ENCODE measurements at regions not wholly inside any gene's neighbourhood (a gene's known extent, or its start where the extent isn't known, plus 50 kb on each side); places are given as distances from the start of the nearest gene placed in this dataset.
"Not testable (repeated sequence)": the region's sequence is repeated elsewhere in the genome, so short reads cannot be mapped to it uniquely, and the experiment has no call there.

DNA sequence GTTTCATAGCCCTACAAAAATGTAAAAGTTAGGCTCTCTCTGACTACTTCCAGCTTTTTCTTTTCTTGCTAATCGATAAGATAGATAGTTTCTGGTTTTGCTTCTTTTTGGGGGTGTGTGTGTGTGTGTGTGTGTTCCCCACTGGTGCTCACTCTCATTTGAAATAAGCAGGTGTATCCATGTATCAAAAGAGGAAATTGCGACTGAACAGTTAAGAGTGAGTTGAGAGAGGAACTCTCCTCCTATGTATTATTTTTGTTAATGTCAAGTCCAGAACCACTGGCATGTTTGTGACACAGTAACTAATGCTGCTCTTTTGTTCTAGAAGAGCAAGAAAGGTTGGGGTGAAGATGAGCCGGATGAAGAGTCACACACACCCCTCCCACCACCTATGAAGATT lies 96.7 kb upstream of the UMPS start:
- DNase-seq (ENCODE audit: low read depth in 2 of 2) = no peak

DNA sequence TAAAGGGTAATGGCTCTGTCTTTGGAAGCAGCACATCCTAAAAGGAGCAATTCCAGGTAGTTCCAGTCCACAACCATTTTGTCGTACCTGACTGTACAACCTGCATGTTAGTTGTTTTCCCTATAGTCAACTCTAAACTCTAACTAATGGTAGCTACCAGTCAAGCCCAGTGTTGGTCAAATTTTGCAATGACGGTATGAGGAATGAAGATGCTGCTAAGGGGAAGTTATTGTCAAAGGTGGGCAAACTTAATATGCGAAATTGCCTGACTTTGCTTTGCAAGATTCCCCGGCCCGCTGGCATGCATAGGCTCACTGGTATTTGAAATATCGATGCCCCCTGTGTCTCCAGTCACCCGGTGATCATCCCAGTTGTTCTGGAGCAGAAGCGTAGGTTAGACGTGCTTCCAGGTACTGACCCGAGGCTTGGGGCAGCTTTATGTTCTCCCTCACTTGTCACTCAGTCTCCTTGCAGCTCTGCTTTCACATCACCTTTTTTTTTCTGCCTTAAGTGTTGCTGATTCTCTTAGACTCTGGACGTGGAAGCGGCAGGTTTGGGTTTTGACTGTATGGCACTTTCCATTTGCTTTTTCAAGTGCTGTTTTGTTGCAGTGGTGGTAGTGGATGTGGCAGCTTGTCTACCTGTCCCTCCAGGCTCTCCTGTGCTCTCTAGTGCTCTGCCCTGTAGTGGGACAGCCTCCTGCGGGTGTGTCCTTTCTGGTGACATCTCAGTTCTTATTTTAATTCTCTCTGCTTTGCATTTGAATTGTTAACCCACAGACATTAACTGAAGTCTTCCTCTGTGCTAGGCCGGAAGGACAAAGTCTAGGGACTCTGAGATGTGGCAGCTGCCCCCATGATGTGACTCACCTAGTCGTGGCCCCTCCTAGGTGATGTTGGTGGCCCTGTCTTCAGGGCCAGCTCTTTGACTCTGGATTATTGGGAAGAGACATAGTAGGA lies 95.8 kb upstream of the UMPS start:
- DNase-seq (ENCODE audit: low read depth in 2 of 2) = no peak

- DNase-seq (ENCODE audit: low read depth in 2 of 2) = no peak
These were observed 95.1 kb upstream of the UMPS start for GRCh38 chr3:124635169-124635539.

DNA sequence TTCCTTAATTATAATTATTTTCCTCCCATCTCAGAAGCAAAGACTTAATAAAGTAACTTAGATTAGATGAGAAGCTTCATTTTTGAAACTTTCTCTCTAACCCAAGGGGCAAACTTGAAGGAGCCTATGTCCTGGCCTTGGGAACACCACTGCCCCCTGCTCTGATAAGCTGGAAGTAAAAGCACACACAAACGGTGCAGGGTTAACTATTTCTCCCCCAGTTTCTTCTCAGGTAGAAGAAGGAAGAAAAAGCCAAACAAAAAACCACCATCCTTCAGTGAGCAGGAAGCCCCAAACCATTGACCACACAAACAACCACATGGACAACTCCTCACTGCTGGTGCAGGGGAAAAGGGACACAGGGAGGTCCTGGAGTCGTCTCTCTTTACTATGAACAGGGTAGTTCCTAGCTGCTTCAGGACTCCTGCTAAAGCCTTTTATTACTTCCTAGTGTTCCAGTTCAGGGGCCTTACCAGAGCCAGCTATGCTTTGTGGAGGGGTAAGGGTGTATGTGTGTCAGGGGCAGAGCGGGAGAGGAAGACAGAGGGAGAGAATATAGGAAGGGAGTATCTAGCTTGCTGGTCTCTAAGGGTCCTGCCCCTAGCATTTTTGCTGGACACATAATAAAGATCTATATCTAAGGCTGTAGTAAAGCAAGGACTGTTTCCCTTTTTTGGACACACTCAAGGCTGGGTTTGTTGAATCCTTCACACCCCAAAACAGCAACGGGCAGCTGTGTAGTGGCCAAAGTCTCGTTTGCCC lies 94.0 kb upstream of the UMPS start:
- DNase-seq (ENCODE audit: low read depth in 2 of 2) = no peak

DNA sequence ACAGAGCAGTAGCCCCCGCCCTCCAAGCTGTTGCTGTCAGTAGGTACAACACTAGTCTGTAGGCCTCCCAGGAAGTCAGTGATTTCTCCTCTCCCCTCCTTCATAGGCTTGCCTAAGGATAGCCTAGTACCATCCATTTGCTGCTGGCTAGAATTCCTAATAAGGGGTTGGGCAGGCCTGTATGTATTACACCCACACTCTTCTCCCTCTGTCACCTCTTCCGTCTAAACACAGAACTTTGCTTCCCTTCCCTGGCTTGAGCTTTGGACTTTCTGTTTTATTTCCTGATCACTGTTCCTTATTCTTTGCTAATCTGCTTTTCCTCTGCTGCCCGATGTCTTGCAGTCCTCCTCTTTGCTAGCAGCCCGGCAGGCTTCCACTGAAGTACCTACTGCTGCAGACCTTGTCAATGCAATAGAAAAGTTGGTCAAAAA lies 93.4 kb upstream of the UMPS start:
- DNase-seq (ENCODE audit: low read depth in 2 of 2) = no peak

- DNase-seq (ENCODE audit: low read depth in 2 of 2) = no peak
These were observed 90.6 kb upstream of the UMPS start for GRCh38 chr3:124639406-124640237.

DNA sequence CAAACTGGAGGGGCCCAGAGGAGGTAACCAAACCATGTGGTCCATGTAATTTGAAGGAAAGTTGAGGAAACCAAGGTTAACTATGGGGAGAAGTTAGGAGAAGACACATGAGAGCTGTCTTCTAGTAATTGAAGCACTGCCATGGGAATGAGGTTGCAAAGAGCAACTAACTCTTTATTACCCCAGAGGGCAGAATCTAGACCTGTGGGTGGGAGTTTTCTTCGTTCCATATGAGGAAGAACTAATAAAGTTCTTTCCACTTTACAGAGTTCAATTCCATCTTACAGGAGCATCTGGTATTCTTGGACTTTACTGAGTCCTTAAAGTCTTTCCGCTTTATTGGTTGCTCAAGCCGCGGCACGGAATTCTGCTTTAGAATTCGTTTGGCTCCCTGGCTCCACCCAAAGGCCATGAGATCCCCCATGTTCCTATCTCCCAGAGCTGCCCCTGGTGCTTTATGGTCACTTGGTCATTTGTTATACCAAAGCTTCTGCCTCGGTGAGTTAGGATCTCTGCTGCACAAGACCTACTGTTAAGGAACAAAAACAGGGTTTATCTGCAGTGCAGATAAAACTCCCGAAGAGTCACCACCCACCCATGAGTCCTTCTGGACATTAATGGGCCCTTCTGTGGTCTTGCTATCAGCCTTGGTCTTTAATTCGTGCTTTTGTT lies 89.5 kb upstream of the UMPS start:
- DNase-seq (ENCODE audit: low read depth in 2 of 2) = no peak

- no peak for DNase-seq (ENCODE audit: low read depth in 2 of 2)
These were observed 86.8 kb upstream of the UMPS start for GRCh38 chr3:124643453-124643852.

- not testable (repeated sequence) for DNase-seq (ENCODE audit: low read depth in 2 of 2)
These were observed 84.1 kb upstream of the UMPS start for GRCh38 chr3:124646186-124646585.

GRCh38 chr3:124648551-124648950 lies 81.7 kb upstream of the UMPS start:
- no peak for DNase-seq (ENCODE audit: low read depth in 2 of 2)

GRCh38 chr3:124650798-124651197 lies 79.5 kb upstream of the UMPS start:
- peak; percentile 5 to 22 for DNase-seq (ENCODE audit: low read depth in 2 of 2)

- DNase-seq (ENCODE audit: low read depth in 2 of 2) = not testable (repeated sequence)
These were observed 78.8 kb upstream of the UMPS start for GRCh38 chr3:124651416-124651815.

DNA sequence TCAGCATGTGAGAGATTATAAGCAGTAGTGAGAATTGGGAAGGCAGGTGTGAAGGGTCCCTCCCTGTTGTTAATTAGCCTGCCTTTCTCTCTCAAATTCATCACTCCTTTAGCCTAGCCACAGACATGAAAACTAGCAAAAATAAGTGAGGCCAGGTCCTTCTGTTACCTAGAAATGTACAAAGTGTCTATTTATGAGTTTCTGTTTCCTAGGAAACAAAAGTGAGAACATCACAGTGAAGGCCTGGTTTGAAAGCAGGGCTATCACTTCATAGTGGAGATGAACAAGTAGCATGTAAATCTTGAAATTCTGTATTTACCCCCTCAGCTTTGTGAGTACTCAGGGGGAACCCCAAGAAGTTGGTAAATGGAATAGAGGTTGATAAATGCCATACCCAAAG lies 78.2 kb upstream of the UMPS start:
- DNase-seq (ENCODE audit: low read depth in 2 of 2) = no peak

- DNase-seq (ENCODE audit: low read depth in 2 of 2) = no peak
These were observed 77.0 kb upstream of the UMPS start for GRCh38 chr3:124653071-124653796.

GRCh38 chr3:124653797-124654469 lies 76.3 kb upstream of the UMPS start:
- DNase-seq (ENCODE audit: low read depth in 2 of 2) = no peak

DNA sequence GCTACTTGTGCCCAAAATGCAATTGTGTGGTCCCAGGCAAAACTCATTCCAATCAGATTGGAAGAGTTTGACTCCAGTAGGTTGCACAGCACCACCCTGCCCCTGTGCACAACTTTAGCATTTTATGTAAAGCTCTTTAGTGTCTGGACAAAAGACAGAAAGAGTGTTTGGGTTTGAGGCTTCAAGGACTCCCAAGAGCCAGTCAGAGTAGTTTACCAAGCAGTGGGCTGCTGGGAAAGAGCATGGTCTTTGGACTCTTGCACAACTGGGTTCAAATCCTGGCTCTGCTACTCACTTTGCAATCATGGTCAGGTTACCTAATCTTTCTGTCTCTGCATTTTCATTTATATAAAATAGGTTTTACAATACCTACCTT lies 75.8 kb upstream of the UMPS start:
- DNase-seq (ENCODE audit: low read depth in 2 of 2) = no peak

- DNase-seq (ENCODE audit: low read depth in 2 of 2) = no peak
These were observed 73.7 kb upstream of the UMPS start for GRCh38 chr3:124656531-124656930.

DNA sequence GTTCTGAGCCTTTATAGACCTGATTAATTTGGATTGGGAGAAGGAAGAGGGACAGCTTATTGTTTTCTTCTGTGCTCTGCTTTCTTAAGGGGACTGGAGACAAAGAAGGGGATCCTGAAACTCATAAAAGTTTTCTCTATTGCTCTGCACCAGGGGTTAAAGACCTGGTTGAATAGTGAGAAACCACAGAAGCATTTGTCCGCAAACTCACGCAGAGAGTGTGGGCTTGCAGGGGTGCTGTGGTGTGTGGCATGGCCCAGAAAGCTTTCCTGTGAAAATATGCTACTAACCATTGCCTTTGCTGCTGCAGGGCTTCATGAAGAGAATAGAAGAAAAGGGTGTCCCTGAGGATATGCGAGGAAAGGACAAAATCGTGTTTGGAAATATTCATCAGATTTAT lies 73.1 kb upstream of the UMPS start:
- DNase-seq (ENCODE audit: low read depth in 2 of 2) = no peak

GRCh38 chr3:124658270-124658669 lies 72.0 kb upstream of the UMPS start:
- DNase-seq (ENCODE audit: low read depth in 2 of 2) = no peak

- no peak for DNase-seq (ENCODE audit: low read depth in 2 of 2)
These were observed 71.1 kb upstream of the UMPS start for GRCh38 chr3:124659175-124659574.

All from stimulated activated CD8-positive, alpha-beta memory T cell treated with anti-CD3 and anti-CD28 coated beads, Interleukin-2, amount 100 ng/mL, for 48 hours (primary cell).